ENCODE measurements at regions not wholly inside any gene's neighbourhood (a gene's known extent, or its start where the extent isn't known, plus 50 kb on each side); places are given as distances from the start of the nearest gene placed in this dataset.

DNA sequence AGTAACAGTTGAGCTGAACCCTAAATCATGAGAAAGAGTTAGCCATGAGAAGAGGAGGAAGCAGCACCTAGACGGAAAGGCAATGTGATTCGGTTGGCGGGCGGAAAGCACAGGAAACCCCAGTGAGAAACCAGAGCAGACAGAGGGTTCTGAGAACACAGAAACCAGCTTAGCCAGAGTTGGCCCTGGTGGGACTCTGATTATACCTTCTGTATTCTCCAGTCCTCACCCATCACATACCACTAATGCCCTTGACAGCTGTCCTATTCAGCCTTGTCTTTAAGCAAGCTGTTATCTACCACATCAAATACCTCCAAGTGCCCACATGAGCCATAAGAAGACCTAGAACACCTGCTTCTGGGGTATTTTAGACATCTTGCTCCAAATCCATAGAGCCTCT lies 58.9 kb upstream of the LRRC1 start:
- H4K20me1 ChIP-seq (ENCODE audit: control insufficient read depth, extremely low read depth, insufficient read depth, low read length), result no peaks in the 10 kb centered on the region
- H3K9ac ChIP-seq (ENCODE audit: insufficient read depth, low read length), result no peak overlapping the region
- no peaks in the 10 kb centered on the region for H3K27me3 ChIP-seq (ENCODE audit: control insufficient read depth, insufficient read depth, low read length)
- DNase-seq (ENCODE audit: low read depth in 2 of 2), result no peak
- no peaks in the 10 kb centered on the region for H3K36me3 ChIP-seq (ENCODE audit: control insufficient read depth, insufficient read depth, low read length)
- H3K79me2 ChIP-seq (ENCODE audit: control insufficient read depth, insufficient read depth, low read length), result no peaks in the 10 kb centered on the region
- H3K27ac ChIP-seq (ENCODE audit: insufficient read depth, low read length), result no peak overlapping the region
- H3K9me3 ChIP-seq (ENCODE audit: control insufficient read depth, insufficient read depth, low read depth, low read length), result no peaks in the 10 kb centered on the region
- TF ChIP-seq CTCF (conservative IDR thresholded peaks at IDR 0.05 in 1 of 2, IDR thresholded peaks at IDR 0.05 in 1 of 2; ENCODE audit: low read depth in 1 of 2, low read length in 2 of 2) (no peak), EZH2 (IDR thresholded peaks at IDR 0.05; ENCODE audit: low read length, missing control alignments) (no peak)
- H2AFZ ChIP-seq (ENCODE audit: low read length), result no peak overlapping the region
- H3K4me1 ChIP-seq (ENCODE audit: control insufficient read depth, extremely low read depth, insufficient read depth, low read length), result no peaks in the 10 kb centered on the region
- no peak overlapping the region for H3K4me3 ChIP-seq (replicated peaks in 1 of 4; ENCODE audit: control extremely low read depth in 1 of 4, insufficient read depth in 1 of 4, low read depth in 3 of 4, low read length in 4 of 4)
- H3K4me2 ChIP-seq (ENCODE audit: extremely low read depth, insufficient read depth, low read length), result no peak overlapping the region

- no peaks in the 10 kb centered on the region for H3K27me3 ChIP-seq (ENCODE audit: control insufficient read depth, insufficient read depth, low read length)
- TF ChIP-seq EZH2 (IDR thresholded peaks at IDR 0.05; ENCODE audit: low read length, missing control alignments) (no peak), CTCF (conservative IDR thresholded peaks at IDR 0.05 in 1 of 2, IDR thresholded peaks at IDR 0.05 in 1 of 2; ENCODE audit: low read depth in 1 of 2, low read length in 2 of 2) (peak in 1 of 2 donors; percentile 37)
- no peaks in the 10 kb centered on the region for H3K79me2 ChIP-seq (ENCODE audit: control insufficient read depth, insufficient read depth, low read length)
- H4K20me1 ChIP-seq (ENCODE audit: control insufficient read depth, extremely low read depth, insufficient read depth, low read length), result no peaks in the 10 kb centered on the region
- H3K4me2 ChIP-seq (ENCODE audit: extremely low read depth, insufficient read depth, low read length), result no peak overlapping the region
- peak; percentile 26 to 93 for DNase-seq (ENCODE audit: low read depth in 2 of 2)
- H3K9ac ChIP-seq (ENCODE audit: insufficient read depth, low read length), result no peak overlapping the region
- no peak overlapping the region for H2AFZ ChIP-seq (ENCODE audit: low read length)
- no peaks in the 10 kb centered on the region for H3K36me3 ChIP-seq (ENCODE audit: control insufficient read depth, insufficient read depth, low read length)
- no peak overlapping the region for H3K27ac ChIP-seq (ENCODE audit: insufficient read depth, low read length)
- H3K4me3 ChIP-seq (replicated peaks in 1 of 4; ENCODE audit: control extremely low read depth in 1 of 4, insufficient read depth in 1 of 4, low read depth in 3 of 4, low read length in 4 of 4), result no peak overlapping the region
- H3K4me1 ChIP-seq (ENCODE audit: control insufficient read depth, extremely low read depth, insufficient read depth, low read length), result no peaks in the 10 kb centered on the region
- H3K9me3 ChIP-seq (ENCODE audit: control insufficient read depth, insufficient read depth, low read depth, low read length), result no peaks in the 10 kb centered on the region
Observed at GRCh38 chr6:53734473-53735299, 60.1 kb upstream of the LRRC1 start.

GRCh38 chr6:53731866-53732636 lies 62.8 kb upstream of the LRRC1 start:
- Histone ChIP-seq H2AFZ (ENCODE audit: low read length) (no peak overlapping the region), H3K4me3 (replicated peaks in 1 of 4; ENCODE audit: control extremely low read depth in 1 of 4, insufficient read depth in 1 of 4, low read depth in 3 of 4, low read length in 4 of 4) (no peak overlapping the region), H3K36me3 (ENCODE audit: control insufficient read depth, insufficient read depth, low read length) (no peaks in the 10 kb centered on the region), H3K27ac (ENCODE audit: insufficient read depth, low read length) (no peak overlapping the region), H3K4me2 (ENCODE audit: extremely low read depth, insufficient read depth, low read length) (no peak overlapping the region), H3K4me1 (ENCODE audit: control insufficient read depth, extremely low read depth, insufficient read depth, low read length) (no peaks in the 10 kb centered on the region), H3K9ac (ENCODE audit: insufficient read depth, low read length) (no peak overlapping the region), H4K20me1 (ENCODE audit: control insufficient read depth, extremely low read depth, insufficient read depth, low read length) (no peaks in the 10 kb centered on the region), H3K27me3 (ENCODE audit: control insufficient read depth, insufficient read depth, low read length) (no peaks in the 10 kb centered on the region), H3K9me3 (ENCODE audit: control insufficient read depth, insufficient read depth, low read depth, low read length) (no peaks in the 10 kb centered on the region), H3K79me2 (ENCODE audit: control insufficient read depth, insufficient read depth, low read length) (no peaks in the 10 kb centered on the region)
- TF ChIP-seq CTCF (conservative IDR thresholded peaks at IDR 0.05 in 1 of 2, IDR thresholded peaks at IDR 0.05 in 1 of 2; ENCODE audit: low read depth in 1 of 2, low read length in 2 of 2) (no peak), EZH2 (IDR thresholded peaks at IDR 0.05; ENCODE audit: low read length, missing control alignments) (no peak)
- peak in 1 of 2 donors; percentile 44 for DNase-seq (ENCODE audit: low read depth in 2 of 2)
